ENCODE measurements at regions not wholly inside any gene's neighbourhood (a gene's known extent, or its start where the extent isn't known, plus 50 kb on each side); places are given as distances from the start of the nearest gene placed in this dataset.
"Not testable (repeated sequence)": the region's sequence is repeated elsewhere in the genome, so short reads cannot be mapped to it uniquely, and the experiment has no call there.

- H3K4me3 Mint-ChIP-seq: no peak overlapping the region
- H3K27me3 Mint-ChIP-seq: peaks cover 15% of the 10 kb centered on the region
- no peaks in the 10 kb centered on the region for H3K36me3 Mint-ChIP-seq
- DNase-seq: no peak
- no peaks in the 10 kb centered on the region for H3K4me1 Mint-ChIP-seq
- H3K9me3 Mint-ChIP-seq: no peaks in the 10 kb centered on the region
- no peak overlapping the region for H3K27ac Mint-ChIP-seq
These were observed 404.7 kb downstream of the ARL4A start for GRCh38 chr7:13091974-13092707.

- Mint-ChIP-seq H3K4me3 (no peak overlapping the region), H3K27me3 (peaks cover 15% of the 10 kb centered on the region), H3K27ac (no peak overlapping the region), H3K36me3 (no peaks in the 10 kb centered on the region), H3K4me1 (no peaks in the 10 kb centered on the region), H3K9me3 (no peaks in the 10 kb centered on the region)
- DNase-seq: no peak
These were observed 405.2 kb downstream of the ARL4A start for GRCh38 chr7:13092708-13093005.

DNA sequence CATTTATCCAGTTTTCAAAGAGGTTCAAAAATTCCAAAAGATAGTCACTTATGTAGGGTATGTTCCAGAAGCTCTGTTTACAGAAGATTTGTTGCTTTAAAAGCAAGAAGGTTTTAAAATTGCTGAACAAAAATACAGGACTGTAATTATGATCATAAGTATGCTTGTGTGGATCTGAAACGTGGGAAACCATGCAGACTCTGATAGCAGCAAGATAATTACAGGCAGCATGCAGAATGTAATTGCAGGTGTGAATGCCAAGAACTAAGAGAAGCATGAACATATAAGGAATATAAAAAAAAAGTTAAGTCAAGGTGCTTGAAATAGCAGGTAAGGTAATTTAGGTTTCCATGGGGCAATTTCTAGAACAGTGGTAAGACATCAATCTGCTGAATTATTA is 405.7 kb downstream of the ARL4A start:
- Mint-ChIP-seq H3K4me1 (no peaks in the 10 kb centered on the region), H3K9me3 (no peaks in the 10 kb centered on the region), H3K36me3 (no peaks in the 10 kb centered on the region), H3K27ac (no peak overlapping the region), H3K4me3 (no peak overlapping the region), H3K27me3 (peaks cover 12% of the 10 kb centered on the region)
- DNase-seq: no peak

DNA sequence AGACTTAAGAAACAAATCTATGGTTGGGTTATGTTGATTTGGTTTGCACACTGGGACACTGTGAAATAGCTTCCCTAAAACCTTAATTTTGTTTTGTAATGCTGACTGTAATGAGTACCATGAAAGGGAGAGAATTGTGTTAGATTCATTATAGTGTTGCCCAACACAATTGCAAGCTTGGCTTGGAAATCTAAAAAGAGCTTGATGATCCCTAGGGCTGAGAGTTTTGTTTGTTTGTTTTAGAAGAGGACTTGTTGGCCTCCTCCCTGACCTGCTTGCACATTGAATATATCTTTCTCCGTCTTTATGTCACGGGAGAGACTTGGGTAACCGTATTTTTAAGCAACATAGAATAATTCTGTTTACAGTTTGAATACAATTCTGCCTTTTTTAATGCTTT is 410.1 kb downstream of the ARL4A start:
- Mint-ChIP-seq H3K4me3 (no peak overlapping the region), H3K4me1 (no peaks in the 10 kb centered on the region), H3K9me3 (no peaks in the 10 kb centered on the region), H3K36me3 (no peaks in the 10 kb centered on the region), H3K27me3 (peaks cover 9% of the 10 kb centered on the region), H3K27ac (no peak overlapping the region)
- DNase-seq: no peak

DNA sequence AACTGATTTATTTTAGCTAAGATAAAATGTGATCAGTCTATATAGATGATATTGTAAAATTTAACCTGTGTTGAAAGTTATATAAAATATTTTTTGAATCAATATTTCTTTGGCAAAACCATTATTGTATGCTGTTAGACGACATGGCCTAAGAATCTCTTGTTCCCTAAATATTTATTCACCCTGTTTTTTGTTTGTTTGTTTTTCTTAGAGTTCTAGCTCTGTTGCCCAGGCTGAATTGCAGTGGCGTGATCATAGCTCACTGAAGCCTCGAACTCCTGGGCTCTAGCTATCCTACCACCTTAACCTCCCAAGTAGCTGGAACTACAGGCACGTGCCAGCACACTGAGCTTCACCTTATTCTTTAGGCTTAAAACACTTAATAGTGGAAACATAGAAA is 410.7 kb downstream of the ARL4A start:
- Mint-ChIP-seq H3K4me3 (no peak overlapping the region), H3K36me3 (no peaks in the 10 kb centered on the region), H3K4me1 (no peaks in the 10 kb centered on the region), H3K27me3 (peaks cover 5% of the 10 kb centered on the region), H3K9me3 (no peaks in the 10 kb centered on the region), H3K27ac (no peak overlapping the region)
- DNase-seq: no peak

DNA sequence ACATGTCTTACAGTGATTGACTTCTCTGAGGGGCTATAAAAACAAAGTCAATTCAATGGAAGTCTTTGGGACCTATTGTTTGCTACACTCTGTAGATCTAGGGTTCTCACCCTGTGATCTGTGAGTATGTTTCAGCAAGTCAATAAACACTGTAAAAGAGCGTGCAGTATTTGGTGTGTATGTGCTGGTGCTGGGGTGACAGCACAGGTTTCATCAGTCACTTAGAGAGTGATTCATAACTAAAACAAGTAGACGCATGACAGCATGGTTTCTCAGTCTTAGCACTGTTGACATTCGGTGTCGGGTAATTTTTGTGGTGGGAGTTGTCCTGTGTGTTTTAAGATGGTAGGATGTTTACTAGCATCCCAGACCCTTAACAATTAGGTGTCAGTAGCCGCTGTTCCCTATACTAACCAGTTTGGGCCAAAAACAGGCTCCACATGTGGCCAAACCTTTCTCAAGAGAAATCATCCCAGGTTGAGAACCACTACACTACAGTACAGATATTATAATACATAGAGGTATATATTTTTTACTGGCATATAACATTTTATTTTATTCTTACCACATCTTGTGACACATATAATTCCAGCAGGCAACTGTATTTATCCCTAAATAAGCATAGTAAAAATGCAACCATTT is 411.8 kb downstream of the ARL4A start:
- peaks cover 2% of the 10 kb centered on the region for H3K4me1 Mint-ChIP-seq
- no peaks in the 10 kb centered on the region for H3K9me3 Mint-ChIP-seq
- no peak overlapping the region for H3K27ac Mint-ChIP-seq

DNA sequence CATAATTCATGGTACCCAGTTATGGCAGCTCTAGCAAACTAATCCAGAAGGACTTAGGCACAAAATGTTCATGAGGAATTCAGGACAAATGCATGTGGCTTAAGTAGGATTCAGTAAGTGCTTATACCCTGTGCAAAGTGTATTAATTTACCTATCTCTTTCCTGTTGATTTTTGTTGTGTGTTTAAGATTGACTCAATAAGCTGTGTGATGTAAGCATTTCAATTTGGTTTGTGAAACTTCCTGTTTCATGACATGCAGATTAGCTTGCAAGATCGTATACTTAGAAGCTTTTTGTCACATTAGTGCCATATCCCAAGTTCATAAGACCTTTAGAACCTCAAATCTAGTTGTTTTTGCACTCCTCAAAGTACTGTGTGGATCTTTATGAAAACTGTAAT is 416.7 kb downstream of the ARL4A start:
- DNase-seq: no peak
- Mint-ChIP-seq H3K4me3 (no peak overlapping the region), H3K27me3 (no peaks in the 10 kb centered on the region), H3K27ac (no peak overlapping the region), H3K36me3 (no peaks in the 10 kb centered on the region), H3K9me3 (no peaks in the 10 kb centered on the region), H3K4me1 (peaks cover 2% of the 10 kb centered on the region)

More for the DNA sequence above, 411.8 kb downstream of the ARL4A start:
- H3K36me3 Mint-ChIP-seq: no peaks in the 10 kb centered on the region
- DNase-seq: no peak
- no peak overlapping the region for H3K4me3 Mint-ChIP-seq
- H3K27me3 Mint-ChIP-seq: peaks cover 5% of the 10 kb centered on the region

DNA sequence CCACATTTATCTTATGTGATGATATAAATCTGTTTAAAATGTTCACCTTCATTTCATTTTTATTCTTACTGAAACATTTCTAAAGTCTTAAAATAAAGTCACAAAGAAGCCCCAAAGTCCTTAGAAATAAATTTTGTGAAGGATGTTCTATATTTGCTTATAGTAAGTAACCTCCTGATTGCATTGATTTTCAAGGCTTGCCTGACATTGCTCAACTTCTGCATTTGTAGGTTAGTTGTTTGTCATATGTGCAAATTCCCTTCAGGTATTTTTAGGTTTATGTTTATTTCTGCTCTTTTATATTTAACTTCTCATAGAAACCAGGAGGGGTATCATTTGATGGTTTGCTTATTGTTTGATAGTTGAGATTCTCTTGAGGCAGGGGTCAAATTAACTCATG is 417.8 kb downstream of the ARL4A start:
- DNase-seq: no peak
- Mint-ChIP-seq H3K36me3 (no peaks in the 10 kb centered on the region), H3K4me1 (peaks cover 2% of the 10 kb centered on the region), H3K27me3 (no peaks in the 10 kb centered on the region), H3K27ac (no peak overlapping the region), H3K4me3 (no peak overlapping the region), H3K9me3 (no peaks in the 10 kb centered on the region)

GRCh38 chr7:13106513-13106912 is 419.1 kb downstream of the ARL4A start:
- Mint-ChIP-seq H3K27me3 (no peaks in the 10 kb centered on the region), H3K36me3 (no peaks in the 10 kb centered on the region), H3K27ac (no peak overlapping the region), H3K4me3 (no peak overlapping the region), H3K9me3 (no peaks in the 10 kb centered on the region), H3K4me1 (peaks cover 2% of the 10 kb centered on the region)
- DNase-seq: no peak

GRCh38 chr7:13107291-13107690 is 419.9 kb downstream of the ARL4A start:
- H3K36me3 Mint-ChIP-seq: no peaks in the 10 kb centered on the region
- H3K27ac Mint-ChIP-seq: no peak overlapping the region

GRCh38 chr7:13108061-13108460 is 420.6 kb downstream of the ARL4A start:
- H3K36me3 Mint-ChIP-seq: no peaks in the 10 kb centered on the region
- no peaks in the 10 kb centered on the region for H3K27me3 Mint-ChIP-seq
- H3K9me3 Mint-ChIP-seq: no peaks in the 10 kb centered on the region
- no peak overlapping the region for H3K4me3 Mint-ChIP-seq
- DNase-seq: no peak
- H3K4me1 Mint-ChIP-seq: peaks cover 2% of the 10 kb centered on the region
- no peak overlapping the region for H3K27ac Mint-ChIP-seq

More at GRCh38 chr7:13107291-13107690, 419.9 kb downstream of the ARL4A start:
- H3K27me3 Mint-ChIP-seq: no peaks in the 10 kb centered on the region
- H3K4me3 Mint-ChIP-seq: no peak overlapping the region
- peaks cover 2% of the 10 kb centered on the region for H3K4me1 Mint-ChIP-seq
- H3K9me3 Mint-ChIP-seq: no peaks in the 10 kb centered on the region
- no peak for DNase-seq

GRCh38 chr7:13109201-13109600 is 421.8 kb downstream of the ARL4A start:
- peaks cover under 1% of the 10 kb centered on the region for H3K4me1 Mint-ChIP-seq
- no peak overlapping the region for H3K4me3 Mint-ChIP-seq
- H3K36me3 Mint-ChIP-seq: no peaks in the 10 kb centered on the region

DNA sequence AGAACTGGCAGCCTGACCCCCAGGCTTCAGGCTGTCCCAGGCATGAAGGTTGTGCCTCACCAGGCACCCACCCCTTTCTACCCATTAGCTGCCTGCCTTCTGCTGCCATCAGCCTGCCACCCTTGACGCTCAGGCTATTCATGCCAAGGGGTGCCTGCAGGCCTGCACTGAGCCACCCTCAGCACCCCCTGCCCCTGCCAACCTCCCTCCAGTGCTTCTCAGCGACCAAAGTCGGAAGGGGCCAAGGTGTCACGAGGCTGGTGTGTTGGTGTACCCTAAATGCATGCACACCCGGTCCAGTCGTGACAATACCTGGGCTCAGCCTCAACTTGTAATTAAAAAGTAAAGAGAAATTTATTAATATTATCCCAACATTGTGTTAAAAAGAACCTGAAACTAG is 422.7 kb downstream of the ARL4A start:
- Mint-ChIP-seq H3K4me3 (no peak overlapping the region), H3K36me3 (no peaks in the 10 kb centered on the region), H3K27ac (no peak overlapping the region), H3K4me1 (no peaks in the 10 kb centered on the region), H3K27me3 (no peaks in the 10 kb centered on the region), H3K9me3 (no peaks in the 10 kb centered on the region)
- no peak for DNase-seq

More at GRCh38 chr7:13109201-13109600, 421.8 kb downstream of the ARL4A start:
- Mint-ChIP-seq H3K27me3 (no peaks in the 10 kb centered on the region), H3K9me3 (no peaks in the 10 kb centered on the region), H3K27ac (no peak overlapping the region)
- no peak for DNase-seq

GRCh38 chr7:13111230-13111629 is 423.8 kb downstream of the ARL4A start:
- no peaks in the 10 kb centered on the region for H3K36me3 Mint-ChIP-seq
- no peak overlapping the region for H3K27ac Mint-ChIP-seq
- no peak for DNase-seq
- no peaks in the 10 kb centered on the region for H3K27me3 Mint-ChIP-seq
- H3K9me3 Mint-ChIP-seq: no peaks in the 10 kb centered on the region
- no peak overlapping the region for H3K4me3 Mint-ChIP-seq
- H3K4me1 Mint-ChIP-seq: no peaks in the 10 kb centered on the region

GRCh38 chr7:13114240-13114639 is 426.8 kb downstream of the ARL4A start:
- not testable (repeated sequence) for H3K4me3 Mint-ChIP-seq, H3K27ac Mint-ChIP-seq, H3K9me3 Mint-ChIP-seq, H3K36me3 Mint-ChIP-seq, H3K4me1 Mint-ChIP-seq, DNase-seq, H3K27me3 Mint-ChIP-seq

GRCh38 chr7:13115157-13115772 is 427.8 kb downstream of the ARL4A start:
- H3K4me3 Mint-ChIP-seq: no peak overlapping the region
- H3K27ac Mint-ChIP-seq: no peak overlapping the region

More at GRCh38 chr7:13115157-13115772, 427.8 kb downstream of the ARL4A start:
- H3K27me3 Mint-ChIP-seq: no peaks in the 10 kb centered on the region
- H3K4me1 Mint-ChIP-seq: no peaks in the 10 kb centered on the region
- H3K9me3 Mint-ChIP-seq: no peaks in the 10 kb centered on the region
- no peaks in the 10 kb centered on the region for H3K36me3 Mint-ChIP-seq
- no peak for DNase-seq

Measured in activated naive CD8-positive, alpha-beta T cell treated with anti-CD3 and anti-CD28 coated beads for 36 hours (primary cell).